GM18858 (cell line): ENCODE measurements at regions not wholly inside any gene's neighbourhood (a gene's known extent, or its start where the extent isn't known, plus 50 kb on each side); places are given as distances from the start of the nearest gene placed in this dataset.
"Not testable (repeated sequence)": the region's sequence is repeated elsewhere in the genome, so short reads cannot be mapped to it uniquely, and the experiment has no call there.

Experiments
- ATAC-seq: cut with Tn5 transposase; IDR thresholded peaks from one replicate; pipeline ENCODE4 v1.9.1; 2021; ENCODE audit not compliant: unreplicated experiment

DNA sequence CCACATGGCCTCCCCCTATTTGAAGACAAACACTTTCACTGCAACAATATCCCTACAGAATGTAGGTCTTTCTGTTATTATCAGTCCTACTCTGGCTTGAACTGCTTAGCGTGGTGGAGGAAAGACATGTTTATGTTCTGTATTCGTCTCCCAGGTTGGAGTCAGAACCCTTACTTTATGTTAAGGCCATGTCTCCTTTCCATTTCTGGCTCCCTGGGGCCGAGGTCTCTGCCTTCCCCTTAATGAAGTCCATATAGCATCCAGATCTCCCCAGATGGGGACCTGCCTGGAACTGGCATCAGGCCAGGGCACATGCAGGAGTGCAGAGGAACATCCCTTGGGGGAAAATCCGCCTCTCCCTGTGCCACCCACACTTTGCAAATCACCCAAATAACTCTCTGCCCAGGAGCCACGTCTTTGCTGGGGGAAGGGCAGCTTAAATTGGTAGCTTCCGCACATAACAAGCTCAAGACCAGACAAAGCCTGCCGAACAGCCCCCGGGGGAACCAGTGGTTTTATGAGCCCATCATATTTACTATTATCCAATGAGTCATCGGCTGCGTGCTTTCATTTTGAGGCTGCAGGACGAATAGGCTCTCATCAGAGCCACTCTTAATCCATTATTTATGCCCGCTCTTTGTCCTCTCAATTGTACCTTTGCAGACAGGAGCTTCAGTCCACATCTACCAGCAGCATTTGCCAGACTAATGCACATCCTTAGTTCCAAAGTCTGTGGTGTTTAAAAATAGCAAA, 237.0 kb downstream of the UACA start:
- no peak for ATAC-seq

- no peak for ATAC-seq
Observed at GRCh38 chr15:70525551-70525950, 237.8 kb downstream of the UACA start.

DNA sequence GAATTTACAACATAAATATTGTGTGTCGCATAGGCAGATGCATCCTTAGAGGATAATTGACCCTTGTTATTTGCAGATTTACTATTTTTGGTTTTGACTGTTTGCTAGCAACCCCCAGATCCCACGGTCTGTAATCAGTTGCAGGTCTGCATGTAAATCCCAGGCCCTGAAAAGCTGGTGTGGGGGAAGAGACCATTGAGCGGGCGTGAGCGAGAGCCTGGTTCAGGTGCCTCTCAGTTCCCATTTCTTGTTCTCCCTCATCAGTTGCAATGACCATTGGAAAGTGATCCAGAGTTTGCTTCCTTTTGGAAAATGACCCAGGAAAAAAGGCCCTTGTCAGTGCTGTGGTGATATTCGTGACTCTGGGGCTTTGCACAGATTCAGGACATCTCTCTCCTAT, 238.9 kb downstream of the UACA start:
- no peak for ATAC-seq

DNA sequence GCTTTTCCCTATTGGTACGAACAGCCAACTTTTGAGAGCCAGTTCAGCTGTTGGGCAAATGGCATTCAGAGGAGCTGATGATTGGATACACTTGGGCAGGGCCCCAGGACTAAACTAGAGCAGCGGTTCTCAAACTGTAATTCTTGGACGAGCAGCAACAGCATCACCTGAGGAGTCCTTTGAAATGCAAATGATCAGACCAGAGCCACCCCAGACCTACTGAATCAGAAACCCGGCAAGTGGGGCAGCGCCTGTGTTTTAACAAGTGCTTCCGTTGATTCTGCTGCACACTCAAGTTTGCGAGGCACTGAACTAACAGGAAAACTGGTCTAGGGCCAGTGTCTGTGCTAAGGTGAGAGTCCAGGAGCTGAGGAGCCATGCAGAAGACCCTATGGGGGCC, 239.7 kb downstream of the UACA start:
- no peak for ATAC-seq

GRCh38 chr15:70523192-70523591, 240.2 kb downstream of the UACA start:
- ATAC-seq, result no peak

GRCh38 chr15:70522323-70522966, 240.9 kb downstream of the UACA start:
- no peak for ATAC-seq

DNA sequence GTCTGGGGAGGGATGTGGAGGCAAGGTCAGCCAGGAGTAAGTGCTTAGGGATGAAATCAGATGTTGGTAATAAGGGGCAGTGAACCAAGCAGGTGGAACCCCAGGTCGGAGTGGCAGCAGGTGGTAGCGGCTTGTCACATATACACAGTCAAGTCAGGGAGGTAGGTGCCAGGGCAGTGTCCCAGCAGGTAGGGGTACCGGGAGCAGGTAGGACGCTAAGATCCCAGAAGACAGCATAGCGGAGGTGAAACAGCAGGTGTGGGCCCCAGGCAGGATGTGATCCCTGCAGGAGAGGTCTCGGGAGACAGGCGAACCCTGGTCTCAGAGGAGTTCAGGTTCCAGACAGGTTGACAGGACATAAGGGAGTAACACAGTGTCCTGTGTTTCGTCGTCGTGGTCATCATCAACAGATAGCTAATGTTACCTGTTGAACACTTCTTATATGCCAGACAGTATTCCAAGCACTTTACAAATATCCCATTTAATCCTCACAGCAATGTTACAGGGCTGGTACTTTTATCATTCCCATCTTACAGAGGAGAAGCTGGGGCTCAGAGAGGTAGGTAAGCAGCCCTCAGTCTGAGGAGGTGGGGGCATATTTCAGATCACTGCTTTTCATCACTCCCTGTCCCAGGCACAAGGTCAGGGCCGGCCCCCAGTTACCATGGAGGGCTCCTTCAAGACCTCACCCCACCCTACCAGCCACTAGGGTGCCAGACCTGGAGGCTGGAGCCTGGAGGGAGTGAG, 241.6 kb downstream of the UACA start:
- ATAC-seq, result no peak

DNA sequence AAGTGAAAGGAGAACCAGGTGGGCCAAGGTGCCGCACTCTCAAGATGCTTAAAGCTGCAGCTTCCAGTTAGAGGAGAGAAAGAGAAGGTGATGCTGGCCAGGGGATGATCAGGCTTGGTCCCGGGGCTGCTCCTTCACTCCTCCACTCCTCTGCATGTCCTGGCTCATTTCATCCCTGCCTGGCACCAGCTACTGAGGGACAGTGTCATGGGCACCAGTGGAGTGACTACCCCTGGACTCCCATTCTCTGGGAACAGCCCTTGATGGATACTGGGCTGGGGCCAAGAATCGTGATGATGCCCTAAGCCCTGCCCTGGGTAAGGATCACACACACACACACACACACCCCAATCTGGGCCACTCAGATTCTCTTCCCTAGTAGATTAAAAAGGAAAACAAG, 243.7 kb downstream of the UACA start:
- ATAC-seq, result no peak

DNA sequence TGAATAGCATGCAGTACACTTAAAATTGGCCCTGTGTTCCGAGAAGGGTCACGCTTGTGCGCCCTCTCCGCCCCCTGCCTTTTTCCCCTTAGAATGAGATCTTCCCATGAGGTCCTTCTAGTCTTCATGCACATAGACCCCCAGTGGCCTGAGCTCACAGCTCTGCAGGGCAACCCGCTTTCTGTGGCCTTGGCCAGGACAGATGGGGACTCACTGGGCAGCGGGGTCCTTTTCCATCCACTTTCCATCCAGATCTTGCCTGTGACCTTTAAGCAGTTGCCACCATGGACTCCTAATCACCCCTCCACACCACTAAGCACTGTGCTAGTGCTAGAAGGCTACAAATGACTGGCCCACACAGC, 244.4 kb downstream of the UACA start:
- ATAC-seq, result no peak

DNA sequence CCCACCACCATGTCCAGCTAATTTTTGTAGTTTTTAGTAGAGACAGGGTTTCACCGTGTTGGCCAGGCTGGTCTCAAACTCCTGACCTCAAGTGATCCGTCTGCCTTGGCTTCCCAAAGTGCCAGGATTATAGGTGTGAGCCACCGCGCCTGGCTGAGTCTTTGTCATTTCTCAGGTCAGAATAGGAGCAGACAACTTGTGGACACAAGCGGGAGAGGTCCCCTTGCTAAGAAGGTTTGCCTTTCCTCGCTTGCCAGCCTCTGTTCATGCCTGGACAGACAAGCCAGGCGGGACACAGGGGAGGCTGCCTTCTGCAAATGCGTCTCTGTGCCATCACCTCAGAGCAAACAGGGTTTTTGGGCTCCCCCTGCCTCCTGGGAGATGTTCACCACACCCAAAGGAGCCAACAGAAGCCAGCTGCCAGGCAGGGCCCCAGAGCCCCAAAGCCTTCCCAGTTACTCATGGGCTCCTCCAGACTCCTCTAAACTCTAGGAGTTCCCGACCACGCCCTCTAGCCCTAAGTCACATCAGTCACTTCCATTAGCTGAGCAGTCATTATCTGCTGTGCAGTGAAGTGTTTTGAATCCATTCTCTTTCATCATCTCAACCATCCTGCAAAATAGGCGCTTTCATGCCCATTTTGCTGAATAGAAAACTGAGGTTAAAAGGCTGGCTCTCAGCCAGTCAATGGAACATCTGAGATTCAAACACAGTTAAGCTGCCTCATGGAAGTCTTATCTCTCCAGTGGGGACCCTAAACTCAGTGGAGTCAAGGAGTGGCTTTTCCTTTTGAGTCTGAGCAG, 245.0 kb downstream of the UACA start:
- ATAC-seq, result no peak

DNA sequence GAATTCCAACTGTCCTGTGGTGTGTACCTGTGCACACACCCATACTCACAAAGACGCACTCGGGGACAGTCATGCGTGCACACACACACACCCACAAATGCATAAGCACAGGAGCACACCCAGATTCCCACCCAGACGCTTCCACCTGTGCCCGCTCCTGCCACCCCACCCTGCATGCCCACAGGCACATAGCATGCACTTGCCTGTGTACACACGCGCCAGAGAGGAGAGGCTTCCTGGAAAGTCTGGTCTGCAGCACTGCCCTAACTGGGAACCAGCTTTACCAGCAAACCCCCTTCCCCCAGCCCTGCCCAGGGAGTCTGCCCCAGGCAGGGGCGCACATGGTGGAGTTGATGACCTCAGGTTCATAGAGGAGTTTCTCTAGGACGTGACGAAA, 246.2 kb downstream of the UACA start:
- ATAC-seq, result no peak

DNA sequence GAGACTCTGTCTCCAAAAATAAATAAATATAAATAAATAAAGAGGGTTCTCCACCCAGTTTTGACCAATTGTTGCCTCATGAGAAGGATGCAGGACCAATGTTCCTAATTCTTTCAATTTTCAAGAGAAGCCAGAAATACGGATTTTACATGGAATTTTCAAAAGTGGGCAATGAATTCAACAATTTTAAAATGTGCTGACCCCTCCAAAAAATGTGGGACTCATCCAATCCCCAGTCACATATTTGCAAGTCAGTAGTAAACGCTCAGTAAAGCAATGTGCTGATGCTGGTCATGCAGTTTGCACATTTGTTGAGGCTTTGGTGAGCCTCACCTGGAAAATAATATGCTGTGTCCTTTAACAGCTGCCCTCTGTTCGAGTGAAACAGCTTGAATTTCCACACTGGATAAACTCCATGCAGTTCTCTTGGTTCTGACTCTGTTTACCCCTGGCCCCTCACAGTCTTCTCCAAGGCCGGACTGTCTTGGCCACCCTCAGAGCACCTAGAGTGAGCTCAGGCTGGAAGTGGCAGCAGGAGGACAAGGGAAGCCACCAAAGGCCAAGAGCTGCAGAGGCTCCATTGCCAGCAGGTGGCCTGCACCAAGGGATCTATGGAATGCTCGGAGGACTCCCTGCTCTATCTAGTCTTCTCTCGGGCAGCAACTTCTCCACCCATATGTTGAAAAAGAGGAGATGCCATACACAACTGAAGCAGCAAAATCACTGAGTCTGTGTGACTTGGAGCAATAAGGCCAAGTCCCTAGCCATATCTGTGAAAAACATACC, 246.8 kb downstream of the UACA start:
- ATAC-seq, result no peak

GRCh38 chr15:70514251-70514650, 249.1 kb downstream of the UACA start:
- ATAC-seq, result no peak

DNA sequence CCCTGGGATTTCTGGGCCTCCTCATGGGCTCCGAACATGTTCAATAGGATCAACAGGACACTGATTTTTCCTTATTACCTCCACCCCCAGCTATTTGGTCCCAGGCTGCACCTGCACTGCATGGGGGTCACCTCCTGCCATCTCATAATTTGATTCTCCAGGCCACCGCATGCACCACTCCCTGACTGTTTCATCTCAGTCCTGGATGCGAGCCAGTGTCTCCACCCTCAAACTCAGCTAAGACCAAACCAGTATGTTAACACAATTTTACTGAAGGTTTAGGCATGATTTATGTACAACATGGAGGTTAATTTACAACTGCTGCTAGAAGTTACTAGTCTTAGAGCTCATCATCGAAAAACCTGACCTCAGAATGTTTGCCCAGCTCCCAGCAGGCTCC, 249.5 kb downstream of the UACA start:
- ATAC-seq, result no peak

DNA sequence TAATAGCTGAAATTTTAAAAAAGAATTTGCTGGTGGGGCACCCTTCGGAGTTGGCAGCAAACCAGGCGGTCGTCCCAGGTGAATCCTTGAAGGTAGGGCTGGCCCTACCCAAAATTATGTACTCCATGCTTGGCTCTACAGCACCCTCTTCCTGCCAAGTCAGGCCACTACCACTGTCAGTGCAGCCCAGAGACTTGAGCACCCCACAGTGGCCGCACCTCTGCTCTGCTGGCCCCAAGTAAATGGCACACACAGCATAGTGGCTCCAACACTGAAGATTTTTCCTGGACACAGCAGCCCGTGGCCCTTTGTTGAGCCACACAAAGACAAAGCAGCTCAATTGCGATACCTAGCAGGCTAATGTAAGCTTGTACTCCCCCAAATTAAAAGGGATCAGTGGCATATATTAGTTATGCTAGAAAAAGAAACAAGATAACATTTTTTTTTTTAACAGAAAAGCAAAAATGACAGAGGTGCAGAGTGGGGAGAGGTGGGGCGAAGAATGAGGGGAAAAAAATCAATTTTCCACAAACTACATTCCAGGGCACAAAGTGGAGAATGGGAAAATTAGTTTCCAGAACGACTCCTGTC, 250.5 kb downstream of the UACA start:
- no peak for ATAC-seq

- not testable (repeated sequence) for ATAC-seq
Observed at GRCh38 chr15:70511972-70512587, 251.3 kb downstream of the UACA start.

- no peak for ATAC-seq
Observed at GRCh38 chr15:70510433-70510832, 252.9 kb downstream of the UACA start.

- no peak for ATAC-seq
Observed at GRCh38 chr15:70509731-70510143, 253.6 kb downstream of the UACA start.

GRCh38 chr15:70509282-70509662, 254.1 kb downstream of the UACA start:
- no peak for ATAC-seq
